Globus pallidus (tissue), 1 donor: ENCODE measurements at regions not wholly inside any gene's neighbourhood (a gene's known extent, or its start where the extent isn't known, plus 50 kb on each side); places are given as distances from the start of the nearest gene placed in this dataset.
A peak's percentile ranks its signal among the peaks of the same experiment; 100 is the strongest.

Source experiments
- DNase-seq: peaks from one replicate; pipeline ENCODE4 v3.0.0-alpha.2; 2015; ENCODE audit warnings: low spot score

DNA sequence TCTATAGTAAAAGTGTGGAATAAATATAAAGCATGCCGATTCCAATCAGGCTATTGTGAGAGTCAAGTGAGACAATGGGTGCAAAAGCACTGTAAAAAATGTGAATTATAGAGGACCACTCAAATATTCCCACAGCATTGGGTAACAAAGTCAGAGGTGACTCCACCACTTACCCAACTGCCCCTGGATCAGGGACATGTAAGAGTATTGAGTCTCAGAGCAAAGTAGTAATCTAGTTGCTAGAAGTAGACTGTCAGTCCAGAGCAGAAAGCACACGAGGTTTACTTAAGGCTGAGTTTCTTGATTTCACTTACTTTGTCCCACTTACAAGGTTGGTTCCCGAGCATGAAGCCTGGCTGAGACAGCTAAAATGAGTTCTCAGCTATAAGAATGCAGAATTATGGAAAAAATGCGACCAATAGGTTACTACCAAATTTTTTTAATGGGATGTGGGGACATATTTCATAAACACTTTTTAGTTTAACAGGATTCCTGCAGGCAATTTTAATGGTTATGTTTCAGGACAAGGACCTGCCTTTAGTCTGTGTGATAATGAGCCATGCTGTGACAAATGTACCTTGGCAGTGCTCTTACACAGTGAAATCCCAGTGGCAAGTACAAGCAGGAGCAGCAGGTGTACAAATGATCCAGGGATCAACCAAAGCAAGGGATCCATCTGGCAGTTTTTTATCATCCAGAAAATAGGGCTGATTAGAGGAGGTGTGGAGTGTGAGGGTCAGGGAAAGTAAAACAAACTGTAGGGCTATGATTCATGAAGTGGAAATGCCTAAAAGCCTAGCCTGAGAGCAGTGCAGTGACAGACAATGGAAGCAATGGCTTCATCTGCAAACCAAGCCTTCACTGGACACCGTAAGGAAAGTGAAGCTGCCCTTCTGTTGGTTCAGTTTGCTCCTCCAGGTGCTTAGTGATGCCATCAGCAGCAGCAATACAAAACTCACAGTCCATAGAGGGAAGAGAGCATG is 156.2 kb upstream of the SPAG17 start:
- DNase-seq, result no peak

DNA sequence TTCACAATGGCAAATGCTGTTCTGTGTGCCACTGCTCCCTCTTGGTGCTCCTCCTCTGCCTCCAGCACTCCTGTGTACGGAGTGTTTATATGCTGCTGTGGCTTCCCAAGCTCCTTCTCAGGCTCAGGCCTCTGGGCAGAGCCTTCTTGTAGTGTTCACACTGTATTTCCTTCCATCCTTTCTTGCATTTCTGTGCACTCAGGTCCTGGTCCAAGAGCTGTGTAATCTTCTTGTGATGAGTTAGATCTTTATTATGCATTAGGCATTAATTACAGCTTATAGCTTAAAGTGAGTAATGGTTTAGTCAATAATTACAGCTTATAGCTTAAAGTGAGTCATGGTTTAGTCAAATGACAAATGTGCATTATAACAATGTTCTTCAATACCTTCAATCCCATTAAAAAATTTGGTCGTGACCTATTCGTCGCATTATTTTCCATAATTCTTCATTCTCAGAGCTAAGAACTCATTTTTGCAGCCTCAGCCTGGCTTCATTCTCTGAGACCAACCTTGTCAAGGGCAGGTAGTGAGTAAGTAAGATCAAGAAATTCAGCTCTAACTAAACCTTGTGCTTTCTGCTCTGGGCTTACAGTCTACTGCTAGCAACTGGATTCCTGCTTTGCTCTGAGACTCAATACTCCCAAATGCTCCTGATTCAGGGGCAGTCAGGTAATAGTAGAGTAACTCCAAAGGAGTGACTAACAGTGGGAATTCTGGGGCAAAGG is 154.5 kb upstream of the SPAG17 start:
- DNase-seq, result no peak

DNA sequence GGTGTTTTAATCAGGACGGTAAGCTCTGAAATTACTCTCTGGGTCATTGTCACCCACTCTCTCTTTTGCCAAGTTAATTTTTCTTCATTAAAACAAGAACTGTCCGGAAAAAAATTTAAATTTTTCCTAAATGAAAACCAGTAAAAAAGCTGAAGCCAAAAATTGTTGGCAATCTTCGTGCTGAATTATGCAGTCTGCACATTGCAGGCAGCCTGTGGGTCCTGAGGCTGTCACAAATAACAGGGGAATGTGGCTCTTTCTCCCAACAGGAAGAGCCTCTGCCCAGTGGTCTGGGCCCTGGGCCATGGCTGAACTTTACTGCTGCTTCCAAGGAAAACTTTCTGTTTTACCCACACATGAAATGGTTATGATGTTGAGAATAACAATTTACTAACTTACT is 153.9 kb upstream of the SPAG17 start:
- peak; percentile 5 for DNase-seq

DNA sequence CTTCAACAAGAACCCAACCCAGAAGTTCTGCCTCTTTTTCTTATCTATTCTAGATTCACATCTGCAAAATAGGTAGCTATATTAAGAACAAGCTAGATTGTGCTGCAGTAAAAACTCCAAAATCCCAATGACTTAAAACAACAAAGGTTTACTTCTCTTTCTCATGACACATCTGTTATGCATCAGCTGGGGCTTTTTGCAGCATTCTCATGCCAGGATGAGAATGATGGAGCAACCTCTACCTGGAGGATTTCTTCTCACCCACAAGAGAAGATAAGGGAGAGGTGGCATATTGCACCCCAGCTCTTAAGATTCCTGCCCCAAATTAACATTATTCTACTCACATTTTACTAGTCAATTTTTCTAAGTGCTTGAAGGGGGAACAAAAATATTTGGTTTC is 152.3 kb upstream of the SPAG17 start:
- DNase-seq, result no peak

DNA sequence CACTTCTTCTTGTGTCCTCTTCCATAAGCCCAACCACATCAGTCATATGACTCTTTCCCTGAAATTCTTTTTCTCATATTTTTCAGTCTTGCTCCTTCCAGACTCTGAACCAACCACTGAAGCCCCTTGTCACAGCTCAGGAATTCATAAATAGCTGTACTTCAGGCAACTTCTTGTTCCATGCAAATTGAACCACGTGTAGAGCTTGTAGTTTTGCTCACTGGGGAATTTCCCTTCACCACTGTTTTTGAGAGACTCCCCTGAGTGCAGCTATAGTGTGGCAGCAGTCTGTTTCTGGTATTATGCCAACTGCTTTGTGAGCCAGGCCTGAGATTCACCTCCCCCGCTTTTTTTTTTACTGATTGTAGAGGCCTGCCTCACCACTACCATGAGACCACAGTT is 150.3 kb upstream of the SPAG17 start:
- no peak for DNase-seq

DNA sequence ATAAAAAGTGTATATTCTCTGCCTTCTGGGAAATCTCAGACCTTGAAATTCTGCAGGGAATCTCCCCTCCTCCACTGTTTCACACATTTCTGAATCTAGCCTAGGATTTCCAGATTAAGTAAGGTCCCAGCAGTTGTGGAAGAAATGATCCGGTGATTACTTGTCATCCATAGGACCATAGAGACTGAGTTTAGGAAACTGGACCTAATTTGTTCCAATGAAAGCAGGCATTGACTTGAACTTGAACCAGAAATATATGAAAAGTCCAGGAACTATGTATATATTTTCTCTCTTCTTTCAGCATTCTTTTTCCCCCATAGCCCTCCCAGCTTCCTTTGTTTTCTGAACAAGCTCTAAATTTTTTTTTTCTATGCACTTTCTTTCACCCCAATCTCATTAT is 149.5 kb upstream of the SPAG17 start:
- no peak for DNase-seq

DNA sequence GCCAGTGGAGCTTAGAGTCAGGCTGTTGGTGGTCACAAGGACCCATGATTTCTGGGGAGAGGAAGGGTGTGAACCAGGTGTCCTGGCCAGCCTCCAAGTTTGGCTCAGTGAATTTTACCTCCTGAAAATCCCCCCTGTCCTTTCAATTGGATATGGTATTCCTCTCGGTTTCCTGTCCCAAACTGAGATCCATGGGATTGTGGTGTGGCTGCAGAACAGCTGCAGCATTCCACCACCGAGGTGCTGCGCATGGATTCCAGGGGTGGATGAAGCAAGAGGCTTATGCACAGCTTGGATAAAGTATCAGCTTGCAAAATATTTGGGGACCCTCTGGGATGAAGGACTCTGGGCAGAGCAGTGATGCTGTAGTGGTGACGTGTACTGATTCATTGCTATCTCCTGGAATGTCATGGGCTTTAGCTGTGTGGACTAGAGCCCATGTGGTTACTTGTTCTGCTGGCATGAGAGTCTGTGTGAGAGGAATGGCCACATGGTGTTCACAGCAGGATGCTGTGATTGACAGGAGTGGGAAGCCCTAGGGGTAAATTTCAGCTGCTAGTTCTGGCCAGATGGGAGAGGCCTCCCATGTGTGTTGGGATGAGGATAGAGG is 148.7 kb upstream of the SPAG17 start:
- no peak for DNase-seq

DNA sequence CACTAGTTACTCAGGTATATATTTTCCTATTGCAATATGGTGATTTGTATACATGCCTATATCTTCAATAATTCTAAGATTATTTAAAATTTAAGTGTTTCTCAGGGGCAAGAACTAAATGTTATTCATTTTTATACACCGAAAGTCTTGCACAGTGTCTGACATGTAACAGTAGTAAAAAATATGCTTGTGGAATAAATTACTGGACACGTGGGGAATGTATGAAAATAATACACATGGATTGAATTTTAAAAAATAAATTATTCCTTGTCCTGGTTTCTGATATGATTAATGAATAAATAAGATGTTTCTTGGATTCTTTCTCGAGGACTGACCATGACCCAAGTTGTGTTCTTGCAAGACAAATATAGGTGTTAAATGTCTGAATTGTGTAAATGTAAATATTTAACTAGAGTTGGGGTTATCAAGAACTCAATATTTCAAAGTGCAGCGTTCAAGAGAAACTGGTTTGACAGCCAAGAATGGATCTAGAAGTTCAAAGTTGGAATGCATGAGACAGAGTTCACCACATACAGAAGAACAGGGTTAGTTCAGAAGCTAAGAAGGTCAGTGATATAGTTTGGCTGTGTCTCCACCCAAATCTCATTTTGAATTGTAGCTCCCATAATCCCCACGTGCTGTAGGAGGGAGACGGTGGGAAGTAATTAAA is 142.1 kb upstream of the SPAG17 start:
- DNase-seq, result no peak

DNA sequence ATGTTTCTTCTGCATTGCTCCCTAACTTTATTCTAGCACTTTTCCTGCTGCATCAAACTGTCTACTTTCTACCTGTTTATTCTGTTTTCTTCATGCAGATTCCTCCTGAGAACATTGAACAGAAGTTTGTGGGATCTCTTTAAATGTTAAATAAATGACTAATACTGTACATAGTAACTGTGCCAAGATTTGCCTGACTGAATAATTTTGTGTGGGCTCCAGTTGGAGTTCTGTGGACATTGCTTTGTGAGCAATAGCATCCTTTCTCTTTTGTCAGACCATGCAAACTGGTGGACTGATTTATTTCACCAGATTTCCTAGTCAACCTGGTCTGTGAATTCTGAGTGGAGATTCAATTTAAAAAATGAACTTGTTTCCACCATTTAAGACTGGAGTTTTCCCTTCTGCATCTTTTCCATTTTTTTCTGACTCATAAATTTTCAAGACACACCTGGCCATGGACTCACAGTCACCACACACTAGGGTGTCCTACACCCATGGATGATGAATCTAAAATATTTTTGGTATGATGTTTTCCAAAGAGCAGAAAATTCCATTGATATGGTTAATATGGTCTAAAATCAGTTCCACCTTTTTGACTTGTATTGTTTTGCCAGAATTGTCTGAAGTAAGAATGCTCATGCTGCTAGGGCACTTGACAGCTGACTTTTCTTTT is 140.7 kb upstream of the SPAG17 start:
- DNase-seq, result no peak

DNA sequence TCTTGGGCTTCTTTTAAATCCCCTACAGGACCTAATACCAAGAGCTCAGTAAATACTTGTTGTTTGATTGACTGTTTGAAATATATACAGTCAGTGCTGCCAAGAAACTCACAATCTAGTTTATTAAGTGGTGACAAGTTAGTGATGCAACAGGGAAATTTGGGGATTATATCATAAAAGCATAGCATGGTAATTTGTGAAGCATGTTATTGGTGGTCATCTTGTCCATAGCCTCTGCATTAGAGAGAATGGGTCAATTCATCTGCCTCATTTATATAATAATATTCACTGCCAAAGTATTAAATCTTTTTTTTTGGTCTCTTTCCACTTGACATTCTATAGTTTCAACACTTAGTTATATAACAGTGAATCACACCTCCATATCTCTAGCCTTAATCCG is 138.2 kb upstream of the SPAG17 start:
- no peak for DNase-seq

DNA sequence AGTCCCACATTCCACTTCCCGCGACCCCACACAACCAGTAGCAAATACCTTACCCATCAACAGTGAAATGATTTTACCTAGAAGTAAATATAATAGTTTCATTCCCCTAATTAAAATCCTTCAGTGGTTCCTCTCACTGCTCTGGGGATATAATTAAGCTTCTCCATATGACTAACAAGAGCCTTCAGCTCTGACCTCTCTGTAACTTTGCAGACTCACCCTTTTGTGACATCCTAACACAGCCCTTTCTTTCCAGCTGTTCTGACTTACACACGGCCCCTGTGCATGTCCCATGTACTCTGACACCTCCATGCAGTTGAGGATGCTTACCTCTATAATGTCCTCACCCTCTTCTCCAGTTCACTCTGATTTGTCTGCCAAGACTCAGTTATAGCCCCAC is 137.3 kb upstream of the SPAG17 start:
- DNase-seq, result no peak

DNA sequence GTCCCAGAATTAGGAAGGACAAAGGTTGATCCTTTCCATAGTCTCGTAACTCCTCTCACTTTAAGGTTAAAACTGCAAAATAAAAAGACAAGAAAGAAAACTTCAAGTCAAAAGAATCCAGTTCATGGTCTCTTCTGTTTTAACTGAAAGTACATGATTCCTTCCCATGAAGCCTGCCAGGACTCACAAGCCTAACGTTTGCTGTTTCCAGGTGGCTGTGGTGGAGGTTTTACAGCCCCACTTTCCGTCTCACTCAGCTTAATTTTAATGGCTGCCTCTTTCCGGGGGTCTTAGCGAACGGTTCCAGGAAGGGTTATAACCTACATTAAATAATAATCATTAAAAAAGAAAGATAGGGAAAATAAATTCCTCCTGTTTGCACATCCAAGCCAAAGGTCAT is 136.8 kb upstream of the SPAG17 start:
- no peak for DNase-seq

DNA sequence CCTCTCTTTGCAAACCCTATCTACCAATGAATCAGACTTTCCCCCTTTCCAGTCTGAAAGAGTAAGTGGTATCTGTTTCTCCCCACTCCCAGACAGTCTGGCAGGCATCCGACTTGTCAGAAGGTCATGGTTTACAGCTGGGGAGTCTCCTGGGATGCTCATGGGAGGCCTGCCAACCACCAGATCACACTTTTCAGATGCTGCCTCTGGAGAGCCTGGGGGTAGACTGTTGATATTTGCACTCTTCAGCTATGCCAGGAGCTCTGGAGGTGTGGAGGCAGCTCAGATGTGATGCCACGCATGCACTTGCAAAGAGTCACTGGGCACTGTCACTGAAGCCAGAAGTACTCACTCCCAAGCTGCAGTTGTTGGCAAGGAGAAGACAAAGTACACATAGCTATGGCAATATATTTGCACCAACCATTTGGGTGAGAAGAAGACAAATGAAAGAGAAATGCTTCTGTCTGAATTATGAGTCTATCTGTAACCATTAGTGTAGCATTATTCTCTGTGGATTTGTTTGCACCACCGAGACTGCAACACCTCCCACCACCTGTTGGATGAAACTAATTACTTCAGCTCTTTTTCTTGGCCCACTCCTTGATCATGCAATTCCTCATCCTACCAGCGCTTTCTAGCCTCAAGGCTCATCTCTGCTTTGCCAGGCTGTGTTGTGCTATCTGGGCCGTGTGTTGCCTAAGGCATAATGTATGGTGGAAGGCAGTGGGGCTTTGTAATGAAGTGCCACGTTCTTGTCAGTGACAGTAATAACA is 133.0 kb upstream of the SPAG17 start:
- DNase-seq, result no peak

DNA sequence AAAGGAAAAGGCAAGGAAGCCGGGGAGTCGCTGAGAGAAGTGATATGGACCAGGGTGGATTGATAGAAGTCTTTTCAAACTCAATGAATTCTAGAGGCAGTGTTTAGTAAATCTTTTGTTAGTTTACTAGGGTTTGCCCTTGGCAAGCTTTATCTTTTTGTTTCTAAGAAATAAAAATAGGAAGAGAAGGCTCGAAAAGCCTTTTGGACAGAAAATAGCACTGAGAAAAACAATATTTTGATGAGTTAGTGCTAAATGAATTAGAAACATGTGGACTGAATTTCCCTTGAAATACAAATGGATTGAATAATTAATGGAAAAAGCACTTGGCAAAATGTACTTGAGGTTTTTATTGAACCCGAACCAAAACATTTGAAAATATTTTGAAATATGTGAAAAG is 121.8 kb upstream of the SPAG17 start:
- DNase-seq, result no peak

DNA sequence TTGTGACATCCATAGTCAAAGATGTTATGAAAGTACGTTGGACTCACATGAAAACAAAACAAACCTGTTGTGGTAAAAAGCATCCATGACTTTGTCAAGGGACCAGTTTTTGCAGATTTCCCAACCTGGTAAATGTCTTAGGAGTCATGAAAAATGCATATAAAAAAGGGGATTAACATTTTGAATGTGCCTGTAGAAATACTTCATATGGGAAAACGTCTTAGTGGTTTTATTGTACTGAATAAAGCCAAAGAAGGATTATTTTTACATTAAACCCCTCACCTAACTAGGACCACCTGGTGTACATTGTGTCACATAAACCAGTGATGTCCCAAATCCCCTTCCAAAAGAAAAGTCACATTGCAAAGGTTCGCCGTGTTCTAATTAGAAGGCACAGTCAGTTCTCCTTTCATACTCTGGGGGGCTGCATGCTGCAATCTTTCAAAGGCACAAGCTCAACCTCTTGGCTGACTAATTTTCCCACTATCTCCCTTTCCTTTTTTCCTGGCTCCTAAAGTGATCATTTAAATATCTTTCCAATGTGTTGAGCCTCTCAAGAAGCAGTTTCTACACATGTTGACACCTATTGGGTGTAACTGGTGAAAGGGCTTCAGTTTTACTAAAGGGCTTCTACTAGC is 119.8 kb upstream of the SPAG17 start:
- no peak for DNase-seq

DNA sequence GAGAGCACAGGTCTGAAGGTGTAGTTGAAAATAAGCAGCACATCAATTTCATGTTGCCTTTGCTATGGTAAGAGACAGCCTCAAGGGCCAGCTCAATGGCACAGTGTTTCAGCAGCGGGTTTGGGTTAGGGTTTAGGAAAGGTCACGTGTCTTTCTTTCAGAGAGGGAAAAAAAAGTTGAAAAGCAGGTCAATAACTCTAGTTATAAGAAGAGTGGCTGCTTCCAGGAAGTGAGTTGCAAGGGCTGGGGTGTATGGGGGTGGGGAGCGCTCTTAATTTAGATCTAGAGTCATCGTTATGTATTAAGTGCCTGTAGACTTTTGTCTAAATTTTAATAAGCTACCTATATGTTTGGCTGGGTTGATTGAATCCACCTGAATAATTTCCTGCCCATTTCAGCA is 118.5 kb upstream of the SPAG17 start:
- DNase-seq, result no peak

DNA sequence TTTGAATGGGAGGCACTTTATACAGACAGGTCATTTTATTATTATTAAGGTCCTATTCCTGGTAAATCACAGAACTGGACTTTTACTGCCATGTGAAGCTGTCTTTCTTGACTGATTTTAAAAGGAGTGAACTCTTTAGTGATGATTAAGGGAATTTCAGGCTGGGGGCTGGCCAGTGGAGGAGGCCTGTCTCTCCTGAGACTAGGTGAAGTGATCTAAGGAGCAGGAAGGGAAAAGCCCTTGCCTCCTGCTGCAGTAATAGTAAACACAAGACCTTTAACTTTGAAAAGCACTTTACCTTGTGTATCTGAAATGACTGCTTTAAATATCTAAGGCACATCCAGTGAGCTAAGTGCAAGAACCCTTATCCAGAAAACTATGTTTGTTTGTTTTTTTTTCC is 118.0 kb upstream of the SPAG17 start:
- DNase-seq, result no peak

DNA sequence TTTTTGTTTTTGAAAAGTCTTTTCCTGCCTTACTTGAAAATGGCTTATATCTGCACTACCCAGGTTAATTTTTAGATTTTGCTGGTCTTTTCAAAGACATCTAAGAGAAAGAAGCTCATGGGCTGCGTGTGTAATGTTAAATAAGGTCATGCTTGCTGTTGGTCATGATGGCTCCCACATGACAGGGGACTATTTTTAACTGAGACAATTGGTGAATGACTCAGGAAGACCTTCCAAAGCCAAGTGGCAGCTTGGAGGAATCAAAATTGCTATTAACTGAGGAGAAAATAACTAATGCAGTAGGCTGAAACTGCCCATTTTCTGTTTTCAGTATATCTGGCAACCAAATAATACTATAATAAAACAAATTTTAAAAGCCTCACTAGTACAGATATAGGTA is 117.1 kb upstream of the SPAG17 start:
- no peak for DNase-seq

DNA sequence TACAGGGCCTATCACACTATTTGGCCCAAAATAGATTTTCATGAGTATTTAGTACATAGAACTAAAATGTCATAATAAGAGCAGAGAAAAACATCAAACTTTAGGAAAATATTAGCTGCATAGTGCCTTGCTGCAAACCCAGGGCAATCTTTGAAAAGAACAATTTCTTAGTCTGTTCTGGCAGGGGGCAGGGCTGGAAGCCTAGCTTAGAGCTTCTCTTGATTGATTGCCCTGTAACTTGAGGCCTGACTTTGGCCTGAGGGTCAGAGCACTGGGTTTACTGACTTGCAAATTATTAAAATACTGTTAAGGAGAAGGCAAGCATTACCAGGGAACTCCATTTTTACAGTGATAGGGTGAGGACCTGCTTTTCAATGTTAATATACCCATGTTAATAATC is 115.8 kb upstream of the SPAG17 start:
- DNase-seq, result no peak

DNA sequence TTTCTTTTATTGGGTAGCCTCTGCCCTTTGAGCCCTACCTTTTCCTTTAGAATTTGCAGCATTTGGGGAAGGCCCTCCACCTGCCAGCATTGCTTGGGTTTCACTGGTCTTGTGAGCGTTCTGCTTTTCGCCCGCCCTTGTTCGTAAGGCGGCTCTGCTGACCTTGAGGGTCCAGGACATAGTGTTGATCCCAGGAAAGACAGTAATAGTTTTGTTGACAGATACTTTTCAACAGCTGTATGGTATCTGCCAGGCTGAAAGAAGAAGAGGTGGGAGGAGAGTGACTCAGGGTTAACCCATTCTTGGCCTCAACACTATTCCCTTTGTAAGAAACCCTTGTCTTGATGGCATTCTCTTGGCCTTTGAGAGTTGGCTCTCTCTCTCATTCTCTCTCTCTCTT is 113.4 kb upstream of the SPAG17 start:
- DNase-seq, result no peak

DNA sequence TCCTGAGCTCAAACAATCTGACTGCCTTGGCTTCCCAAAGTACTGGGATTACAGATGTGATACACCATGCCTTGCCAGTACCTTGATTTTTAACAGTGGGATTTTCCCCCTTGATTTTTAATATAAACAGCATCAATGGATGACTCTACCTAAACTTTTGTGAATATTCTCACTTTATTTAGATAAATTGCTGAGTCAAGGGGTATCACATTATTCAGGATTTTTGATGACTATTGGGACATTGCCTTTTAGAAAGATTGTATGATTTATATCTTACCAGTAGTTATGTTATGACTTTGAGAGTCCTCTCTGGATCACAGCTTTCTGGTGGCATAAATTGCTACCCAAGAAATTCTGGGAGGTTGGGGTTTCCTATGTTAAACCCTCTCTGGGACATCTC is 112.5 kb upstream of the SPAG17 start:
- no peak for DNase-seq
